BJ (cell line): ENCODE measurements at regions not wholly inside any gene's neighbourhood (a gene's known extent, or its start where the extent isn't known, plus 50 kb on each side); places are given as distances from the start of the nearest gene placed in this dataset.

Experiments used
- CTCF ChIA-PET: fragments of 350-600 bp; formaldehyde crosslinking; extraction: SDS; loops from one replicate; lab custom pipeline; 2021; ENCODE audit warnings: antibody characterized with exemption, inconsistent platforms; lab: Yijun Ruan, JAX
- POLR2A ChIA-PET: fragments of 300-600 bp; sonication (Branson Sonifier 250); formaldehyde crosslinking; extraction: SDS; loops from one replicate; lab custom pipeline; 2021; ENCODE audit warnings: antibody characterized with exemption; lab: Charles Lee
- DNase-seq: peaks from one replicate; pipeline ENCODE4 v3.0.0-alpha.2; 2011; ENCODE audit warnings: low read depth
- H3K27me3 ChIP-seq: 2 replicates; pipeline ENCODE4 v1.6.0; 2011; ENCODE audit warnings: low read length; ENCODE audit not compliant: control insufficient read depth, insufficient read depth
- H3K36me3 ChIP-seq: 2 replicates; pipeline ENCODE4 v1.5.1; 2011; ENCODE audit warnings: low read length; ENCODE audit not compliant: control insufficient read depth, insufficient read depth
- H3K4me3 ChIP-seq: 2 replicates; pipeline ENCODE4 v1.5.1; 2011; ENCODE audit warnings: low read depth, mild to moderate bottlenecking, control low read depth, low read length
- TF ChIP-seq, protein P1 (sequence below): IDR thresholded peaks from 2 replicates; pipeline ENCODE4 v1.5.1; 2011; ENCODE audit warnings: low read depth, mild to moderate bottlenecking, control low read depth, inconsistent platforms, low read length, moderate library complexity; ENCODE audit not compliant: insufficient read depth

DNA sequence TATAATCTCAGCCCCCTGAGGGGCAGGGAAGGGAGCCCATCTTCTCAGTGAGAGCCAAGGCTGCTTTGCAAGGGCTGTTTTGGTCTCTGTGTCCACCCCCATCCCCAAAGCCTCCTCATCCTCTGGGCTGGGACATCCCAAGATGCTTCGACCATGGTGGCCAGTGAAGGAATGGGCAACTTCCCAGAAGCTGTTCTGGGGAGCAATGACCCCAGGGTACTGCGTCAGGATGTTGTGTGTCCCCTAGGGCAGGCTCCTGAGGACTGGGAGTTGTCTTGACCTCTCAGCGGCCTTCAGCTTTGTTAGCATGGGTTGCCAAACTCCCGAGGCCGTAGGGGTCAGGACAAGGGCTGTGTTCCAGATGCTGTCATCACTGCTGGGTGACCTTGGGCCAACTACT lies 238.4 kb upstream of the POU3F1 start:
- ChIA-PET POLR2A (no interaction called here), CTCF (no interaction called here)
- Histone ChIP-seq H3K36me3 (no peaks in the 10 kb centered on the region), H3K27me3 (no peaks in the 10 kb centered on the region), H3K4me3 (no peak overlapping the region)
- TF ChIP-seq, protein P1, sequence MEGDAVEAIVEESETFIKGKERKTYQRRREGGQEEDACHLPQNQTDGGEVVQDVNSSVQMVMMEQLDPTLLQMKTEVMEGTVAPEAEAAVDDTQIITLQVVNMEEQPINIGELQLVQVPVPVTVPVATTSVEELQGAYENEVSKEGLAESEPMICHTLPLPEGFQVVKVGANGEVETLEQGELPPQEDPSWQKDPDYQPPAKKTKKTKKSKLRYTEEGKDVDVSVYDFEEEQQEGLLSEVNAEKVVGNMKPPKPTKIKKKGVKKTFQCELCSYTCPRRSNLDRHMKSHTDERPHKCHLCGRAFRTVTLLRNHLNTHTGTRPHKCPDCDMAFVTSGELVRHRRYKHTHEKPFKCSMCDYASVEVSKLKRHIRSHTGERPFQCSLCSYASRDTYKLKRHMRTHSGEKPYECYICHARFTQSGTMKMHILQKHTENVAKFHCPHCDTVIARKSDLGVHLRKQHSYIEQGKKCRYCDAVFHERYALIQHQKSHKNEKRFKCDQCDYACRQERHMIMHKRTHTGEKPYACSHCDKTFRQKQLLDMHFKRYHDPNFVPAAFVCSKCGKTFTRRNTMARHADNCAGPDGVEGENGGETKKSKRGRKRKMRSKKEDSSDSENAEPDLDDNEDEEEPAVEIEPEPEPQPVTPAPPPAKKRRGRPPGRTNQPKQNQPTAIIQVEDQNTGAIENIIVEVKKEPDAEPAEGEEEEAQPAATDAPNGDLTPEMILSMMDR = no peak
- DNase-seq = no peak

DNA sequence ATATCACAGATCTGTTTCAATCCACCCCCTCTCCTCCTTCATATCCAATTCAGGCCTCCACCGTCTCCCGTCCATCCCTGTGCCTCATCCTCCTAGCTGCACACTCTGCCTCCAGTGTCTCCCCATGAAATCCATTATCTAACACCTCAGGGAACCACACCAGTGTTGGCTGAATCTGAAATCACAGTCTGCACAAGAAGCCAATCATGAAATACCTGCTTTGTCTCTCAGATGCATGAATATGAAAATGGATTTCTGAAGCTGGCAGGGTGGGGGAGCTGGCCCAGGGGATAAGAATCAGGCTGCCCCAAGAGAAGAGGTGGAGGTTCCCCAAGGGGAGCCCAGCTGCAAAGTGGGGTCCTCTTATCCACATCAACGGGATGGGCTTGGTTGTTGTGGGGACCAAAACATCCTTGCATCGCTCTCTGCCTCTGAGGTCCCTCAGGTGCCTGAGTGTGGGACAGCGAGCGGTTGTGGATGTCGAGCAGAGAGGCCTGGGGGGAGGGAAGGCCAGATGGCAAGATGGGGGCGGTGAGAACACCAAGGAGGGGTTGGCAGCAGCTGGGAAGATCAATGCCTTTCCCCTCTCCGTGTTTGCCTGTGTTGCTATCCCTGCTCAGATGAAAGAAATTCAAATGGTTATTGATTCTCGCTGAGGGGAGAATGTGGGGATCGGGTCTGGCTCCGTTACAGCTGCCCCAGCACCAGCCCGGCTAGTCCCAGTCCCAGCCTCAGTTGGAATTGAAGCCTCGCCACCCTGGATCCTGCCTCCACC lies 237.3 kb upstream of the POU3F1 start:
- ChIA-PET POLR2A (no interaction called here), CTCF (no interaction called here)
- TF ChIP-seq, protein P1 = no peak
- no peak for DNase-seq
- Histone ChIP-seq H3K36me3 (no peaks in the 10 kb centered on the region), H3K4me3 (no peak overlapping the region), H3K27me3 (no peaks in the 10 kb centered on the region)

DNA sequence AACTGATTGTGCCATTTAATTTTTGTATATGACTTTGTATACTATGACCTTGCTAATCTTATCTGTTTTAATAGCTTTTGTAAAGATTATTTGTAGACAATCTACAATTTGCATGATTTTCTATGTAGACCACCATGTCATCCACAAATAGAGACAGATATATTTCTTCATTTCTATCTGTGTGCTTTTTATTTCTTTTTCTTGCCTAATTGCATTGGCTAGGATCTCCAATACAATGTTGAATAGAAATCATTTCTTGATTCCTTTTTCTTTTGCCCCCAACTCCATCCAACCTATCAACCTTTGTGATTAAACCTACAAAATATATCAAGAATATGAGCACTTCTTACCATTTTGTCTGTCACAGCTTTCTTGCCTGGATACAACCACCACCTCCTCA lies 232.6 kb upstream of the POU3F1 start:
- no peak overlapping the region for H3K4me3 ChIP-seq
- ChIA-PET CTCF (no interaction called here), POLR2A (no interaction called here)
- no peak for DNase-seq
- no peaks in the 10 kb centered on the region for H3K36me3 ChIP-seq
- H3K27me3 ChIP-seq = no peaks in the 10 kb centered on the region
- TF ChIP-seq, protein P1 = no peak

DNA sequence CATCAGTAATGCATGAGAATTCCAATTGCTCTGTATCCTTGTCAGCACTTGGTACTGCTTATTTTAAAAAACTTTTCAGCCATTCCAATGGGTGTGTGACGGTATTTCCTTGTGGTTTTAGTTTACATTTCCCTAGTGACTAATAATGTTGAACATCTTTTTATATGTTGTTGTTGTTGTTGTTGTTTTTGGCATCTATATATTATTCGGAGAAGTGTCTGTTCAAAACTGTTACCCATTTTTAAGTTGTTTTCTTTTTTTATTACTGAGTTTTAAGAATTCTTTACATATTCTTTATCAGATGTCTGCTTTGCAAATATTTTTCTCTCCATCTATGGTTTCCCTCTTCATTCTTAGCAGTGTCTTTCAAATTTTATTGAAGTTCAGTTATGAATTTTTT lies 231.1 kb upstream of the POU3F1 start:
- DNase-seq = no peak
- TF ChIP-seq, protein P1 = no peak
- ChIA-PET POLR2A (no interaction called here), CTCF (no interaction called here)
- H3K4me3 ChIP-seq = no peak overlapping the region
- H3K36me3 ChIP-seq = no peaks in the 10 kb centered on the region
- no peaks in the 10 kb centered on the region for H3K27me3 ChIP-seq

DNA sequence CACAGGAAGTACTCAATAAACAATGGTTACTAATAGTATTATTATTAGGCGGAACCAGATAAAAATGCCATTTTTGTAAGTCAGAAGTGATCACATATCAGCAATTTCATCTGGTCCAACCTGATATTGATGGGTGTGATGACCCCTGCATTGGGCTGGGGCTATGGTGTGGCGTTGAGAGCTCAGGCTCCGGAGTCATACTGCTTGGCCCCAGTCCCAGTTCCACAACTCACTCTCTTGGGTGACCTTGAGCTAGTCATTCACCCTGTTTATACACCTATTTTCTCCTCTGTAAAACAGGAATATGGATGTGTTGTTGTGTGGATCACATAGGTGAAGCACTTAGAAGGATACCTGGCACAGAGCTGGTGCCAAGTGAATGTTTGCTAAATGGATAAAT lies 229.4 kb upstream of the POU3F1 start:
- Histone ChIP-seq H3K4me3 (no peak overlapping the region), H3K27me3 (no peaks in the 10 kb centered on the region), H3K36me3 (no peaks in the 10 kb centered on the region)
- ChIA-PET CTCF (no interaction called here), POLR2A (no interaction called here)
- TF ChIP-seq, protein P1 = no peak
- DNase-seq = no peak
